CD4-positive, alpha-beta memory T cell (primary cell): ENCODE measurements at regions not wholly inside any gene's neighbourhood (a gene's known extent, or its start where the extent isn't known, plus 50 kb on each side); places are given as distances from the start of the nearest gene placed in this dataset.
A peak's percentile ranks its signal among the peaks of the same experiment; 100 is the strongest.

ENCODE experiments used
- CTCF ChIA-PET: fragments of 350-600 bp; sonication (Branson Sonifier 250); formaldehyde crosslinking; loops from one replicate; lab custom pipeline; 2021; ENCODE audit warnings: inconsistent platforms; ENCODE audit not compliant: partially characterized antibody; lab: Charles Lee
- POLR2A ChIA-PET: fragments of 350-600 bp; sonication (Branson Sonifier 250); formaldehyde crosslinking; loops from one replicate; lab custom pipeline; 2021; ENCODE audit not compliant: partially characterized antibody; lab: Charles Lee
- DNase-seq, 5 donors: peaks; one replicate each; pipeline versions ENCODE4 v3.0.0 to v3.0.0-alpha.2; 2020 to 2022; ENCODE audit warnings: mixed read lengths in 1 of 5
- H3K27ac ChIP-seq: one replicate; pipeline ENCODE4 v1.7.0; 2013; ENCODE audit warnings: low read depth, low read length
- H3K27me3 ChIP-seq: 2 replicates; pipeline ENCODE4 v1.7.0; 2013; ENCODE audit warnings: mild to moderate bottlenecking, low read length, moderate library complexity; ENCODE audit not compliant: insufficient read depth
- H3K36me3 ChIP-seq: 2 replicates; pipeline ENCODE4 v1.7.0; 2013; ENCODE audit warnings: mild to moderate bottlenecking, low read length, moderate library complexity; ENCODE audit not compliant: insufficient read depth
- H3K4me1 ChIP-seq: 2 replicates; pipeline ENCODE4 v1.7.0; 2013; ENCODE audit warnings: mild to moderate bottlenecking, low read length, moderate library complexity; ENCODE audit not compliant: insufficient read depth
- H3K4me3 ChIP-seq, 2 donors: one replicate each; pipeline ENCODE4 v1.7.0; 2013; ENCODE audit warnings: low read length in 2 of 2, mild to moderate bottlenecking in 1 of 2
- H3K9me3 ChIP-seq, 2 donors: one replicate each; pipeline ENCODE4 v1.7.0; 2013; ENCODE audit warnings: low read length in 2 of 2, control low read depth in 1 of 2; ENCODE audit not compliant: control insufficient read depth in 1 of 2
- H3K27ac Mint-ChIP-seq, 7 donors: one replicate each; pipeline ENCODE4 v1.8.0; 2020 to 2021; ENCODE audit warnings: mixed read lengths in 7 of 7, mild to moderate bottlenecking in 6 of 7, inconsistent platforms in 3 of 7, moderate library complexity in 3 of 7
- H3K27me3 Mint-ChIP-seq, 2 donors: one replicate each; pipeline ENCODE4 v1.8.0; 2020 to 2021; ENCODE audit warnings: mixed read lengths in 2 of 2
- H3K36me3 Mint-ChIP-seq, 2 donors: one replicate each; pipeline ENCODE4 v1.8.0; 2020 to 2021; ENCODE audit warnings: mixed read lengths in 2 of 2, inconsistent platforms in 1 of 2, mild to moderate bottlenecking in 1 of 2
- H3K4me1 Mint-ChIP-seq, 4 donors: one replicate each; pipeline ENCODE4 v1.8.0; 2020 to 2021; ENCODE audit warnings: mixed read lengths in 4 of 4, mild to moderate bottlenecking in 1 of 4
- H3K4me3 Mint-ChIP-seq, 8 donors: one replicate each; pipeline ENCODE4 v1.8.0; 2020 to 2021; ENCODE audit warnings: mixed read lengths in 8 of 8, mild to moderate bottlenecking in 7 of 8, moderate library complexity in 6 of 8, inconsistent platforms in 3 of 8
- H3K9me3 Mint-ChIP-seq, 8 donors: one replicate each; pipeline ENCODE4 v1.8.0; 2020 to 2021; ENCODE audit warnings: mixed read lengths in 8 of 8, mild to moderate bottlenecking in 5 of 8, inconsistent platforms in 3 of 8, moderate library complexity in 1 of 8
- intact Hi-C: fragments of 100-400 bp; cut with micrococcal nuclease; formaldehyde crosslinking; loops from one replicate; pipeline ENCODE4 v1.15.1; 2023

DNA sequence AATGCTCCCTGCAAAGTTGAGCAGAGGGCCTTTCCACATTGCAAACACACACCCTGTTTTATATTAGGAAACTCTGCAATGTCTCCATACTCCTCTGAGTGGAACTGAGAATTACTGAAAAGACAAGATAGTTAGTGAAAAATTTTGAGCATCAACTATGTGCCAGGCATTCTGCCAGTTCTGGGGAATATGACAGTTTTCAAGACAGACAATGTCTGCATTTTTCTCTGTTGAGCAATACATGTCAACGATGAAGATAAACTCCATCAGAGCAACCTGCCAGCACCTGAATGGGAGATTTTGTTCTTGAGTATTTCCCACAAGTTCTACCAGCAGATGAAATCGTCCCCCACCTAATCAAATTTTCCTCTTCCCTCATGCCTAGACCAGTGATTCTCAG, 203.4 kb upstream of the BMPER start:
- H3K27me3 ChIP-seq: no peaks in the 10 kb centered on the region
- Mint-ChIP-seq H3K9me3 (peaks cover 0 to 62% (median 49%) of the 10 kb centered on the region in 8 donors), H3K4me3 (no peak overlapping the region), H3K27me3 (no peaks in the 10 kb centered on the region), H3K4me1 (no peaks in the 10 kb centered on the region), H3K27ac (no peak overlapping the region), H3K36me3 (peaks cover 22 to 41% of the 10 kb centered on the region in 2 donors)
- no peak overlapping the region for H3K27ac ChIP-seq
- intact Hi-C loops: no loop called here
- no peak overlapping the region for H3K4me3 ChIP-seq
- CTCF ChIA-PET: no interaction called here
- DNase-seq: no peak
- peaks cover 0 to 6% of the 10 kb centered on the region in 2 donors for H3K9me3 ChIP-seq
- no peaks in the 10 kb centered on the region for H3K36me3 ChIP-seq
- H3K4me1 ChIP-seq: no peaks in the 10 kb centered on the region
- POLR2A ChIA-PET: no interaction called here

DNA sequence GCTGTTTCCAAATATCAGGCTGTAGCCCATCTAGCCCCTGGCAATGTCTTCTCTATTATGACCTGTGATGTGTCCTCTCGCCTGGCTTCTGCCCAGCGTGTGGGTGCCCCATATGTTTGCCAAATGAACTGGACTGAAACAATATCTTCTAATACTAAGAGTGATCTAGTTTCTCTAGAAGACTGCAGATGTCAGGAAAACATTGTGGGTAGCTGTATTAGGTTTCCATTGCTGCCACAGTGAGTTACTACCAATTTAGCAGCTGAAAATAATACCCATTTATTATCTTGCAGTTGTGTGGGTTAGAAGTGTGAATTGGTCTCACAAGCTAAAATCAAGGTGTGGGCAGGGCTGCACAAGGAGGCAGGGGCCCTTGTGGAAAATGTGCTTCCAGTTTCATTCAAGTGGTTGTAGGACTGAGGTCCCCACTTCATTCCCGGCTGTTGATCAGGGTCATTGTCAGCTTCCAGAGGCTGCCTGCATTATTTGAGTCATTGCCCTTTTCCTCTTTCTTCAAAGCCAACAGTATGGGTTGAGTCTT, 202.8 kb upstream of the BMPER start:
- peak overlapping the region in 1 of 7 donors; percentile 64 for H3K27ac Mint-ChIP-seq
- H3K4me3 Mint-ChIP-seq: peak overlapping the region in 1 of 8 donors; percentile 11
- peaks cover 0 to 60% (median 48%) of the 10 kb centered on the region in 8 donors for H3K9me3 Mint-ChIP-seq
- H3K9me3 ChIP-seq: peaks cover 0 to 6% of the 10 kb centered on the region in 2 donors
- POLR2A ChIA-PET: no interaction called here
- peaks cover 21 to 41% of the 10 kb centered on the region in 2 donors for H3K36me3 Mint-ChIP-seq
- no peak overlapping the region for H3K27ac ChIP-seq
- H3K4me3 ChIP-seq: no peak overlapping the region
- CTCF ChIA-PET: no interaction called here
- no peaks in the 10 kb centered on the region for H3K36me3 ChIP-seq
- intact Hi-C loops: no loop called here
- H3K4me1 ChIP-seq: no peaks in the 10 kb centered on the region
- H3K27me3 Mint-ChIP-seq: no peaks in the 10 kb centered on the region
- no peaks in the 10 kb centered on the region for H3K27me3 ChIP-seq
- no peak for DNase-seq
- no peaks in the 10 kb centered on the region for H3K4me1 Mint-ChIP-seq

DNA sequence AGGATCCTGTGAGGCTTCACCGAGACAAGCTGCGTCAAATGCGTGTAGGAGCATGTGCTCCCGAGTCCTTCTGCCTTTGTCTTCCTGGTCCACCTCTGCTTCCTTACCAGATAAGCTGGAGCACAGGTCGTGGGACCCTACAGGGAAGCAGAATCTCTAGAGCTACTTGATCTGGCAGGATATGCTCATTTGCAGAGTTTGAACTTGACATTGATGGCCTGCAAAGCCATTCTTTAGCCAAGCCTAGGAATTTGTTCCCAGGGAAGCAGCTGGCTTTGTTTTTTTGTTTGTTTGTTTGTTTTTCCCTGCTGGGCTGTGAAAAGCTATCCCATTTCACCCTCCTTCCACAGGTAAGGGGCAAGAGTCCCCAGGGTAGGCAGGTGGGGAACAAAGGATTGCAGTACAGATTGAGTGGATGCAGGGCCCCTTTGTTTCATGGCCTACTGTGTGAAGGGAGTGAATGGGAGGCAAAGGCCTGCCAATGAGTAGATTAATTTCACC, 200.0 kb upstream of the BMPER start:
- no peaks in the 10 kb centered on the region for H3K27me3 Mint-ChIP-seq
- H3K36me3 ChIP-seq: no peaks in the 10 kb centered on the region
- H3K9me3 Mint-ChIP-seq: peaks cover 0 to 33% (median 26%) of the 10 kb centered on the region in 8 donors
- ChIA-PET CTCF (no interaction called here), POLR2A (no interaction called here)
- H3K36me3 Mint-ChIP-seq: peaks cover 6 to 21% of the 10 kb centered on the region in 2 donors
- H3K4me1 ChIP-seq: no peaks in the 10 kb centered on the region
- no peak overlapping the region for H3K27ac ChIP-seq
- H3K4me1 Mint-ChIP-seq: no peaks in the 10 kb centered on the region
- no peaks in the 10 kb centered on the region for H3K27me3 ChIP-seq
- peaks cover 0 to 6% of the 10 kb centered on the region in 2 donors for H3K9me3 ChIP-seq
- no peak overlapping the region for H3K27ac Mint-ChIP-seq
- no peak overlapping the region for H3K4me3 Mint-ChIP-seq
- H3K4me3 ChIP-seq: no peak overlapping the region
- intact Hi-C loops: no loop called here
- DNase-seq: no peak

DNA sequence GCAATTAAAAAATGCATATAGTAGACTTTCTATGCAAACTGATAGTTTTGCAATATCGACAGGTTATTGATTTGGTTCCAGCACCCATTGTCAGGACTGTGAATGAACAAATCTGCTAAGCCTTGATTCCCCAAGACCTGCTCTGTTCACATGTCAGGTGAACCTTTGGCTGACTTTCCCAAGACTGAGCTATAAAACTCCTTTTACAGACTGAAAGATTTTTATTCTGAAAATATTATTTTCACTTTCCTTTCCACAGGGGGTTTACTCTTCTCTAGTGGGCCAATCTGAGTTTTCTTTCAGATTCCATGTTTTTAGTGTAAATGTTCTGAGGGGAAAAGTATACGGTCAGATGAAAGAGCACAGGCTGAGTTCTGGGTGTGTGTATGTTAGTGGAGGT, 199.2 kb upstream of the BMPER start:
- CTCF ChIA-PET: no interaction called here
- intact Hi-C loops: no loop called here
- Mint-ChIP-seq H3K36me3 (peaks cover 4 to 14% of the 10 kb centered on the region in 2 donors), H3K9me3 (peaks cover 0 to 26% (median 19%) of the 10 kb centered on the region in 8 donors), H3K27ac (no peak overlapping the region), H3K4me3 (no peak overlapping the region), H3K27me3 (no peaks in the 10 kb centered on the region), H3K4me1 (no peaks in the 10 kb centered on the region)
- no peak overlapping the region for H3K4me3 ChIP-seq
- no peak overlapping the region for H3K27ac ChIP-seq
- H3K27me3 ChIP-seq: no peaks in the 10 kb centered on the region
- no peaks in the 10 kb centered on the region for H3K9me3 ChIP-seq
- H3K4me1 ChIP-seq: no peaks in the 10 kb centered on the region
- DNase-seq: no peak
- POLR2A ChIA-PET: no interaction called here
- H3K36me3 ChIP-seq: no peaks in the 10 kb centered on the region

DNA sequence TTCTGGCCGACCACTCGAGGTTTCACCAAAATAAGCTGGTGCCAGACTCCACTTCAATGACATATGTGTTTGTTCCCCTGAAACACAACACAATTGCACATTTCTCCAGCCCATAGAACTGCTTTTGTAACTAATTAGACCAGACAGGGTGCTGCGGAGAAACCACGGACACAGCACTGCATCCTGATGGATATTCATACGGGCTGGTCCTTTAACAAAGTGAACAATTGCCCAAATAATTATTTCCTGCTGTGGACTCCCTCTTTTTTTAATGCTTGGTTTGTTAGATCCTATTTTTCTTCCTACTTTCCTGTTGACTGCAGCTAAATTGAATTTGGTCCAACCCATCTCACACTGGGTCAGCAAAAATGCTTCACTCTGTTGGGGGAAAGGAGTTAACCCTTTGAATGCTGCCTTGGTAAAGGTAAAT, 198.6 kb upstream of the BMPER start:
- Mint-ChIP-seq H3K36me3 (peaks cover 4 to 13% of the 10 kb centered on the region in 2 donors), H3K27ac (no peak overlapping the region), H3K4me1 (no peaks in the 10 kb centered on the region), H3K9me3 (peaks cover 0 to 20% (median 14%) of the 10 kb centered on the region in 8 donors), H3K4me3 (no peak overlapping the region), H3K27me3 (no peaks in the 10 kb centered on the region)
- H3K27me3 ChIP-seq: no peaks in the 10 kb centered on the region
- no peak overlapping the region for H3K4me3 ChIP-seq
- H3K9me3 ChIP-seq: no peaks in the 10 kb centered on the region
- ChIA-PET POLR2A (no interaction called here), CTCF (no interaction called here)
- no peaks in the 10 kb centered on the region for H3K4me1 ChIP-seq
- intact Hi-C loops: no loop called here
- H3K27ac ChIP-seq: no peak overlapping the region
- H3K36me3 ChIP-seq: no peaks in the 10 kb centered on the region
- no peak for DNase-seq

DNA sequence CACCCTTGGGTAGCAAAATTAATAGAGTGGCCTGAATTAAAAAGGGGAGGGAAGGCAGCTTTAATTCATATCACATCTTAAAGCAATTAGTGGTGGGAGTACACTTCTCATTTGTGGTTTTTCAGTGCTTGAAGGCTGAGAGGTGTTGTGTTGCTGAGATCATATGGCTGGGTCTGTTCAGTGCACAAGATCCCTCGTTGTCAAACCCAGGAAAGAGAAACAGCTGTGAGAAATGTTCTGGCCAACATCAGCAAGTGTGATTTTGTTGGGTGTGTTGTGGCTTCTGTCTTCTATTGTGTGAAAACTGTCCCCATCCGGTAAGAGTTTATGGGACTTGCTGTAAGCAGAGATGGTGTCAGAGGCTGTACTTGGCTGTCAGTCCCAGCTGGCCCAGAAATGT, 197.9 kb upstream of the BMPER start:
- ChIA-PET POLR2A (no interaction called here), CTCF (no interaction called here)
- Mint-ChIP-seq H3K36me3 (peaks cover under 1 to 12% of the 10 kb centered on the region in 2 donors), H3K4me3 (no peak overlapping the region), H3K9me3 (peaks cover 0 to 13% (median 8%) of the 10 kb centered on the region in 8 donors), H3K27ac (no peak overlapping the region), H3K27me3 (no peaks in the 10 kb centered on the region), H3K4me1 (no peaks in the 10 kb centered on the region)
- H3K4me3 ChIP-seq: no peak overlapping the region
- no peaks in the 10 kb centered on the region for H3K4me1 ChIP-seq
- no peaks in the 10 kb centered on the region for H3K27me3 ChIP-seq
- H3K36me3 ChIP-seq: no peaks in the 10 kb centered on the region
- no peaks in the 10 kb centered on the region for H3K9me3 ChIP-seq
- intact Hi-C loops: no loop called here
- DNase-seq: no peak
- H3K27ac ChIP-seq: no peak overlapping the region

DNA sequence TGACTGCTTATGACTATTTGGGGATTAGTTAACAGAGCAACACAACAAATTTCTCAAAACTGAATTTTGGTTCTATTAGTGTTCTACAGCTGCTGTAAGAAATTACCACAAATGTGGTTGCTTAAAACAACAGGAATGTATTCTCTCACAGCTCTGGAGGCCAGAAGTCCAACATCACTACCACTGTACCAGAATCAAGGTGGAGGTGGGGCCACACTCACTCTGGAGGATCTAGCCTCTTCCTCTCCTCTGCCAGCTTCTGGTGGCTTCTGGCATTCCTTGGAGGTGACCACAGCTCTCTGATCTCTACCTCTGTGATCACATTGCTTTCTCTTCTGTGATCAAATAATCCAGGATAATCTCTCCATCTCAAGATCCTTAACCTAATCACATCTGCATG, 194.7 kb upstream of the BMPER start:
- intact Hi-C loops: no loop called here
- Histone ChIP-seq H3K27me3 (no peaks in the 10 kb centered on the region), H3K27ac (no peak overlapping the region), H3K4me3 (no peak overlapping the region), H3K4me1 (no peaks in the 10 kb centered on the region), H3K9me3 (no peaks in the 10 kb centered on the region), H3K36me3 (no peaks in the 10 kb centered on the region)
- Mint-ChIP-seq H3K36me3 (peaks cover 0 to 11% of the 10 kb centered on the region in 2 donors), H3K27ac (no peak overlapping the region), H3K9me3 (peaks cover 0 to 2% (median 0%) of the 10 kb centered on the region in 8 donors), H3K4me1 (no peaks in the 10 kb centered on the region), H3K27me3 (no peaks in the 10 kb centered on the region), H3K4me3 (no peak overlapping the region)
- DNase-seq: no peak
- CTCF ChIA-PET: no interaction called here
- POLR2A ChIA-PET: no interaction called here
